ENCODE measurements at regions not wholly inside any gene's neighbourhood (a gene's known extent, or its start where the extent isn't known, plus 50 kb on each side); places are given as distances from the start of the nearest gene placed in this dataset.
"Not testable (repeated sequence)": the region's sequence is repeated elsewhere in the genome, so short reads cannot be mapped to it uniquely, and the experiment has no call there.

- DNase-seq = no peak
Observed at GRCh38 chr11:71383461-71383860, 64.7 kb downstream of the DHCR7 start.

DNA sequence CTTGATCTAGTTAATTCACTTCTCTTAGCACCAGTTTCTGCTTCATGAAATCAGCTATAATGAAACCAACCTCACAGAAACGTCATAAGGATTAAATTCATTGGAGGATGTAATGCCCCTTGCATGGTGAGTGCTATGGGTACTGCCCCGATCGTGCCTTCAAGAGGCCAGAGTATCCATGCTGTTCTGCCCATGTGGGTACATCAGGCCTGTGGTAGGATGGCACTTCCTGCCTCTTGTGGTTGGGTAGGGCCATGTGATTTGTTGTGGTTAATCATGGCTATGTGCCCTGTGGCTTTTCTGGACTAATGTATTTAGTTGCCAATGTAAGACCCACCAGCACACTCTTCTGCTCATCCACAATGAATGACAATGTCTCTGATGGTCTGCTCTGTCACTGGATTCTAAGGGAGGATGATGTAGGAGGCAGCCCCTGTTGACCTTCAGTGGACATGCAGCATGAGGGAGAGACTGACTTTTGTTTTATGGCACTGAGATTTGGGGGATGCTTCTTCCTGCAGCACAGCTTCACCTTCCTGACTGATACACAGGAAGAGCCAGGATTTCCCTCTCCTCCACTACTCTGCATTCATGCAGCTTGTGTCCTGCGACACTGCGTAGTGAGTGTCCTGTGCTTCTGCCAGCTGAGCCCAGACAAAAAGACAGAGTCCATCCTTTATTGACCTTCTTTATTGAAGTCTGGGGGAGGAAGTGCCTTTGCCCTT lies 66.2 kb downstream of the DHCR7 start:
- DNase-seq = no peak

- no peak for DNase-seq
Observed at GRCh38 chr11:71379701-71380100, 68.5 kb downstream of the DHCR7 start.

DNA sequence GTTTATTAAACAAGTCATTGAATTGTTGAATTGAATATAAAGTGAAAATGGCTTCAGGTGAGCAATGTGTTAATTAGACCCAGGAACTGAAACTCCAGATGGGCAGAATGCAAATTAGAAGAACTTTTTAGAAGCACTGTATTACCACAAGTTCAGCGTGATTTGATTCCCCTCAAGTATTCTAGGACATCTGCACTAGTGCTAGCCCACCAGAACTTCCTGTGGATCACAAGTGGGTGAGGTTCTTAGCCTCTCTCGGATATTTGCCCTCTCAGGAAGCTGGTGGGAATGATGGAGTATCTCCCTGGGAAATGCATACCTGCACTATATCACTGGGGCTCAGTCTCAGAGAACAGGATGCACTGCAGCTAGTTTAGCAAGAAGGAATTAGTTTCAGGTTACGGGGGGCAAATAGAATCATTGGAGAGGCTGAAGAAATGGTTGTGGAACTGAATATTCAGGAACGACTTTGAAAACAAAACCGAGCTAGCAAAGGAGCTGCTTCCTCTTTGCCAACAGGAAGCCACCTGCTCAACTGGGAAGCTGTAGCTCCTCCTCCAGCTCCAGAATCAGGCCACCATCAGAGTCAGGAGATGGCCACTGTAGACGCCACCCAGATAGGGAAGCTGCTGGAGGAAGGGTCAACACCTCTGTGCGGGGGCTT lies 74.3 kb downstream of the DHCR7 start:
- DNase-seq = no peak

GRCh38 chr11:71372693-71373657 lies 75.2 kb downstream of the DHCR7 start:
- DNase-seq = no peak

DNA sequence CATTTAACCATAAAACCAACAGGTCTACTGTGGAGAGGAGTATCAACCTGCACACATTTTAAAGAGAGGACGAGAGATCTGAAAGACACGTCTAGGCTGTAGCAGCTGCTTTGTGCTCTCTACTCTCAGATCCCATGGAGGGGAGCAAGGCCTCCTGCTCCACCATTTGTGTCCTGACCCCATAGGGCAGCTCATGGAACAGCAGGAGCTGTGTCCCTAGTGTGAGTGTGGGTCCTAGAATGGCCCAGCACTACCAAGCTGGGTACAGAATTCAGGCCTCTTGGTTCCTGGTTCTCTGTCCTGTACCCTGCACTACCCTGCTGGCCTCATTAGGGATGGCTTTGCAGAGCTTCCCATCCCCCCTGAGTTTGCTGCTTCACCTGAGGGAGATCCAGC lies 76.5 kb downstream of the DHCR7 start:
- no peak for DNase-seq

DNA sequence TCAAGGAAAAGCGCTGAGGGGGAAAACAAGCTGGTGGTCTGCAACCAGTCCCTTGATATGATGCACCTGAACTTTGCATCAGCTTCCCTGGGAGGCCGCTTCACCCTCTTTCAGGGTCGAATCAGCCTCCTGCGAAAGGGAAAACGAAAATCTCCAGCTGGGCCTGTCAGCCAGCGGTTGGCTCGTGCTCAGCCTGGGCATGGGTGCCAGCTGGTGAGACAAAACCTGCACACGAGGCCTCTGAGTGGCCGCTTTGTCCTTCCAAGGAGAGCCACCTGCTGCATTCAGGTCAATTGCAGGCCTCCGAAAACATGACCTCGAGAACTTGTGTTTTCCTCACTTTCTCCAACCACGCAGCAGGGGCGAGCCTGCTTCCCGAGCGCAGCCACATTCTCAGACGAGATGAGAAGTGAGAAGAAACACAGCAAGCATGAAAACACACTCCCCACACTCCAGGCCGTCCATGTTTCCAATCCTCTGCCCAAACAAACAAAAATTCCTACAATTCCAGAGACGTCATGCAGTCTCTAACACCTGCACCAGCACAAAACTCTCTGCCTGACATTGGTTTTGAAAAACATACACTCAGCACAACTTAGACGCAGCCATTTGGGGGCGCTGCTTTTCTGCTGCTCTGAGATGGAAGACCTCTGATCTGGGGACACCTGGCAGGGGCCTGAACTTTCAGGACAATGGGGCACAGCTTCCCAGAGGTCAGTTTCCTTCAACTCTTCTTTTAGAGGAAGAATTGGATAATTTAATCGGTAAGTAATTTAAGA lies 77.1 kb downstream of the DHCR7 start:
- no peak for DNase-seq

DNA sequence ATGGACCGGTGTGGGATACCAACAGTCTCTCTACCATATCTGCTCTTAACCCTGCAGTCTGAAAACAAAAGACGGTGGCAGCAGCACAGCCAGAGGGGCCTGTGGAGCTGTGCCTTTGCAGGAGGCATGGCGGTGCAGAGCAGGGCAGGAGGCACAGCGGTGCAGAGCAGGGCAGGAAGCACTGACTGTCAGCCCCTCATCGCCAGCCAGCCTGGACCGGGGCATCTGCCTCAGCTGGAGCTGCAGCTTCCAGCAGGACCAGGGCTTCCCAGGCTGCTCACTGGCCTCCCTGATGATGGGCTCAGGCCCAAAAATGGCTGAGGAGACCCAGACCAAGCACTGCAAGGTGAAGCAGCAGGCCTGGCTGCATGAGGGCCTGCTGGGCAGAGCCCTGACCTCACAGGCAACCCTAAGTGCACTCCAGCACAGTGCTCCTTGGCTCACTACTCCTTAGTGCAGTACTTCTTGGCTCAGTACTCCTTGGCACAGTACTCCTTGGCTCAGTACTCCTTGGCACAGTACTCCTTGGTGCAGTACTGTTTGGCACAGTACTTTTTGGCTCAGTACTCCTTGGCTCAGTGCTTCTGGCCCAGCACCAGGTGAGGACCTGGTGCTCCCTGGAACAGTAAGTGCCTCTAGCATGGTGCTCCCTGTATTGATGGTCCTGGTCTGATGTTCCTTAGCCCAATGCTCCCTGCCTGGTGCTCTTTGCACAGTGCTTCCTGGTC lies 78.0 kb downstream of the DHCR7 start:
- DNase-seq = no peak

GRCh38 chr11:71369411-71369810 lies 78.8 kb downstream of the DHCR7 start:
- DNase-seq = no peak

GRCh38 chr11:71368966-71369365 lies 79.2 kb downstream of the DHCR7 start:
- DNase-seq = no peak

DNA sequence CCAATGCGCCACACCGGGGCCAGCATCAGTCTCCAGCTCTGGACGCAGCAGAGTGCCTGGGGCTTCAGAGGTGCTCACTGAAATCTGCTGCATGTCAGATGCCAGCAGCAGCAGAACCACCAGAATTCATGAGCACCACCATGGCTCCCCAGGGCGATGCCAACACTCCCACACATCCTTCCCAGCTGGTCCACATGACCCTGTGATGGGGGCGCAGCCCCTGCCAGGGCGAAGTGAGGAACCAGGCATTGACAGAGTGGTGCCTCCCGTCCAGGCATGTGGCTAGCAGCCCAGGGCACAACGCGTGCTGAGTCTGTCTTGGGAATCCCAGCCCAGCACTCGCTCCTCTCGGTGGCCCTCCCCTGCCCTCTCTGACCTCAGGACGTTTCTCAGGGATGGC lies 80.4 kb downstream of the DHCR7 start:
- DNase-seq = no peak

DNA sequence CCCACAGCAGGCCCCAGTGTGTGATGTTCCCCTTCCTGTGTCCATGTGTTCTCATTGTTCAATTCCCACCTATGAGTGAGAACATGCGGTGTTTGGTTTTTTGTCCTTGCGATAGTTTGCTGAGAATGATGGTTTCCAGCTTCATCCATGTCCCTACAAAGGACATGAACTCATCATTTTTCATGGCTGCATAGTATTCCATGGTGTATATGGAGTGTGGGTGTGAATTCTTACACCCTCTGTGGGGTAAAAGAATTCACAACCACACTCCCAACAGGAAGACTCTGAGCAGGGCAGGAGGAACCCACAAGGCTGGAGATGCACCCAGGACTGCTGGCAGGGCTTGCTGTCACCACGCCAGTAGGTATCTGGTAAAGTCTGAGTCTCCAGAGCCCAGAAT lies 80.9 kb downstream of the DHCR7 start:
- DNase-seq = not testable (repeated sequence)

DNA sequence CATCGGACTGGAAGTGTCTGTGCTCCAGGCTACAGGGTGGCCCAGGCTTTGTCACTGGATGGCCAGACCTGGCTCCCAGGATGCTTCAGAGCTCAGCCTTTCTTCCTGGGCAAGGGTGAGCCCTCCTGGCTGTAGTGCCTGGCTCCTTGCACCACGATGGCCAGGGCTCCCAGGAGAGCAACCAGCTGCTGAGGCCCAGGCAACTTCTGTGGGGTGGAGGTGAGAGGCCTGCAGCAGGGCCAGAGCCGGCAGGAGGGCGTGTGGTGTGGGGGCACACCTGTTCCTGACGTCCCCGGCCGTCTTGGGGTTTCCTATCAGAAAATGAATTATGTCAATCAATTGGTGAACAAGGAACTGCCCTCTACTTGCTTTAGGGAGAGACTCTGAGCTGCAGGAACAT lies 82.1 kb downstream of the DHCR7 start:
- no peak for DNase-seq

DNA sequence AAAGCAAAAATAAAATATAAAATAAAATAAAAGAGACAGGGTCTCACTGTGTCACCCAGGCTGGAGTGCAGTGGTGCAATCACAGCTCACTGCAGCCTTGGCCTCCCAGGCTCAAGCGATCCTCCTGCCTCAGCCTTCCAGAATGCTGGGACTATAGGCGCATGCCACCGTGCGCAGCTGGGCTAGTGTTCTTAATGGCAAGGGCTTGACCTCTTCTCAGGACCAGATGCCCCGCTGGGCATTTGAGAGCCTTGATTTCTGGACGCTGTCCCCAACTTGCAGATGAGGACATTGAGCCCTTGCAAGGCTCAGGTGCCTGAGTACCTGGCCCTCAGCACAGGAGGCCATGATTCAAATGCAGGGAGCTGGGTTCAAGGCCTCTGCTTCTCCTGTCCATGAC lies 82.6 kb downstream of the DHCR7 start:
- no peak for DNase-seq

GRCh38 chr11:71364806-71365205 lies 83.4 kb downstream of the DHCR7 start:
- DNase-seq = no peak

DNA sequence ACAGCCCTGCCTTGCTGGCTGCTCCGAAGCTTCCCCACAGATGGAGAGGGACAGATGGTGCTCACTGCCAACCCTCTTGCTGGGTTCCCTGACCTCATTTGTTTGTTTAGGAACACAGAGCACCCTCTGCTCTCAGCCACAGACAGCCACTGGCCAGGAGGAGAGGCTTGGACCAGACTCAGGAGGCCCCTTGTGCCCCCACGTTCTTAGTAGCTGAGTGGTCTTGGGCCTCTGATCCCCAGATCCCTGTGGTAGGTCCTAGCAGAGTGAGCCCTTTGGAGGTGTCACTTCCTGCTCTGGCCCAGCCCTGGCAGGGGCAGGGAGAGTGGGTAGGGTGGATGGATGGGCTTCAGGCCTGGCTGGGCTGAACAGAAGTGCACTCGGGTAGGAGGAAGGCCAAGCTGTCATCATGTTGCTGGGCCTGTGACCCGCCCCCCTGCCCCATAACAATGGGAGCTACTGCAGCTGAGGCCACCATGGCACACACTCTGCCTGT lies 84.0 kb downstream of the DHCR7 start:
- DNase-seq = no peak

- DNase-seq = no peak
Observed at GRCh38 chr11:71363721-71364120, 84.5 kb downstream of the DHCR7 start.

DNA sequence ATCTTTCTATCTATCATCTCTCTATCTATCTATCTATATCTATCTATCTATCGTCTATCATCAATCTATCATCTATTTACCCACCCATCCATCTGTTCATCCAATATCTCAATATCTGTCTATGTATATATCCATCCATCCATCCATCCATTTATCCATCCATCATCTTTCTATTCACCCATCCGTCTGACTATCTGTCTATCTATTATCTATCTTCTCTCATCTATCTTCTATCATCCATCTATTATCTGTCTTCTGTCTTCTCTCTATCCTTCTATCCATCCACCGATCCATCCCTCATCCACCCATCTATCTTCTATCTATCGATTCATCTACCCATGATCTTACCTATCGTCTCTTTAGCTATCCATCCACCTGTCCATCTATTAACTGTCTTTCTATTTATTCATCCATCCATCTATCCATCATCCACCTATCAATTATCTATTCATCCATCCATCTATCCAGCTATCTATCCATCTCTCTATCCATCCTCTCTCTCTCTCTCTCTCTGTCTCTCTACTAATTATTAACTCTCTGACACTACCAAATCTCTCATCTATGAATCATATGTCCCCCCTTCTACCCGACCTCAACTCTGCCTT lies 89.1 kb downstream of the DHCR7 start:
- DNase-seq = no peak

DNA sequence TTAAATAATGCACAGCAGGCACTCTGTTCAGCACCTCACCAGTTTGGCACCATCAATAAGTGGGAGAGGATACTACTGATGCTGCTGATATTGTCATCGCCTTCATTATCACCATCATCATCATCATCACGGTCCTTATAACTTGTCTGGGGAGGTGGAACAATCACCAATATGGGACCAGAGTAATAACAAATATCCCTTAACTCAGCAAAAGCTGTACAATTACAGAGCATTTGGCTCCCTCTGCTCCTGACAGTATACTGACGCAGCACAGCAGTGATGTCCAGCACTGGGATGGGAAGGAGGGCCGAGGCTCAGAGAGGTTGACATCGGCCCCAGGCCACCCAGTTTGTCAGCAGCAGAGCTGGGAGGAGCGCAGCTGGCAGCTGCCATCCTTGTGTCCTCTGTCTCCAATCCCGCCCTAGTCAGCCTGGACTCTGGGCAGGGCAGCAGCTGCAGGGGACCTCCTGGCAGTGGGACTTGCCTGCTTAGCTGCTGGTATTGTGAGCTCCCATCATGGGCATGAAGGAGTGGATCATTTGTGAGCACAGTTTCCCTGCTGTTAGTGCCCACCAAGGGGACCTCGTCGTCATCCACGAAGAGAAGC lies 90.0 kb downstream of the DHCR7 start:
- DNase-seq = no peak

GRCh38 chr11:71357414-71357813 lies 90.8 kb downstream of the DHCR7 start:
- DNase-seq = no peak

GRCh38 chr11:71356904-71357303 lies 91.3 kb downstream of the DHCR7 start:
- no peak for DNase-seq

Measured in stimulated activated CD4-positive, alpha-beta T cell treated with anti-CD3 and anti-CD28 coated beads, Interleukin-15, amount 100 ng/mL, for 24 hours (primary cell).